ENCODE measurements at regions not wholly inside any gene's neighbourhood (a gene's known extent, or its start where the extent isn't known, plus 50 kb on each side); places are given as distances from the start of the nearest gene placed in this dataset.

DNA sequence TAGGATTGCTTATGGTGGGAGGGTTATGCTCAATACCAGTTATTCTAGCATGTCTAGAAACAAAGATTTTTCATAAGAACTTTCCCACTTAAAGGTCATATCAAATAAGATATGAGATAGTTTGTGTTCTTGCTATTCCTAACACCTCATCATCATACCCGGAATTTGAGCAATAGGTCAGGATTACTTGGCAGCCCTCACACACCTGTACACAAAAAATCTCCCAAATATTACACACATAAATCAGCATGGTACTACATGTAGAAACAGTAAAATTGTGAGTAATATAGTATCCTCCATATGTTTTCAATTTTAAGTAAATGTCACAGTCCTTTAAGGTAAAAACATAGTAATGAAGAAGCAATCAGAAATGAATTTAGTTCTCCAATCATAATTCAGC lies 113.7 kb downstream of the SLC25A46 start:
- H3K4me1 ChIP-seq (ENCODE audit: insufficient read depth, low read length) = no peaks in the 10 kb centered on the region
- no peak overlapping the region for H3K27ac ChIP-seq (ENCODE audit: low read depth, low read length)
- no peaks in the 10 kb centered on the region for H3K79me2 ChIP-seq (ENCODE audit: insufficient read depth, low read length)
- H3K4me3 ChIP-seq (ENCODE audit: insufficient read depth, low read length) = no peak overlapping the region
- H4K20me1 ChIP-seq (ENCODE audit: insufficient read depth, low read length) = no peaks in the 10 kb centered on the region
- TF ChIP-seq, protein P1, sequence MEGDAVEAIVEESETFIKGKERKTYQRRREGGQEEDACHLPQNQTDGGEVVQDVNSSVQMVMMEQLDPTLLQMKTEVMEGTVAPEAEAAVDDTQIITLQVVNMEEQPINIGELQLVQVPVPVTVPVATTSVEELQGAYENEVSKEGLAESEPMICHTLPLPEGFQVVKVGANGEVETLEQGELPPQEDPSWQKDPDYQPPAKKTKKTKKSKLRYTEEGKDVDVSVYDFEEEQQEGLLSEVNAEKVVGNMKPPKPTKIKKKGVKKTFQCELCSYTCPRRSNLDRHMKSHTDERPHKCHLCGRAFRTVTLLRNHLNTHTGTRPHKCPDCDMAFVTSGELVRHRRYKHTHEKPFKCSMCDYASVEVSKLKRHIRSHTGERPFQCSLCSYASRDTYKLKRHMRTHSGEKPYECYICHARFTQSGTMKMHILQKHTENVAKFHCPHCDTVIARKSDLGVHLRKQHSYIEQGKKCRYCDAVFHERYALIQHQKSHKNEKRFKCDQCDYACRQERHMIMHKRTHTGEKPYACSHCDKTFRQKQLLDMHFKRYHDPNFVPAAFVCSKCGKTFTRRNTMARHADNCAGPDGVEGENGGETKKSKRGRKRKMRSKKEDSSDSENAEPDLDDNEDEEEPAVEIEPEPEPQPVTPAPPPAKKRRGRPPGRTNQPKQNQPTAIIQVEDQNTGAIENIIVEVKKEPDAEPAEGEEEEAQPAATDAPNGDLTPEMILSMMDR (IDR thresholded peaks at IDR 0.05; ENCODE audit: extremely low read depth, low read depth, low read length) = no peak
- no peak for DNase-seq (ENCODE audit: insufficient read length, low spot score, missing footprints)
- H3K9me3 ChIP-seq (ENCODE audit: low read depth, low read length) = no peaks in the 10 kb centered on the region
- no peaks in the 10 kb centered on the region for H3K27me3 ChIP-seq (ENCODE audit: insufficient read depth, low read length)
- H2AFZ ChIP-seq (ENCODE audit: low read length) = no peak overlapping the region
- no peaks in the 10 kb centered on the region for H3K36me3 ChIP-seq (ENCODE audit: insufficient read depth, low read length)
- H3K4me2 ChIP-seq (ENCODE audit: insufficient read depth, low read length) = no peak overlapping the region

DNA sequence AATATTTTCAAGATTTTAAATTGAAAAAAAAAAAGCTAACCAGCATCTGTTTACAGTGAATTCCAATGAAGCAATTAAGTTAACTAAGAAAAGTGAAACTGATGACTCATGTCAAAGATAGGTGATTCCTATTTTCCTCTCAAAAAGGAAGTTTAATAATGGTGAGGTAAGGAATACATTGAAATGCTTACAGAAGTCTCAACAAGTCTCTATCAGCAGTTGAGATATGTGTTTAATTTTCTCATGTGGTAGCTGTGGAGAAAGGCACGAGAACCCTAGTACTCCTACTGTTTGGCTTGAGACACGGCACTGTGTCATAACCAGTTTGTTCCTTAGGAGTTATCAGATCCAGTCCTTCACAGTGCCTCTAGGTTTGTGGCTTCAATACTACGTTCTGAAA lies 114.5 kb downstream of the SLC25A46 start:
- Histone ChIP-seq H4K20me1 (ENCODE audit: insufficient read depth, low read length) (no peaks in the 10 kb centered on the region), H3K27ac (ENCODE audit: low read depth, low read length) (no peak overlapping the region), H3K36me3 (ENCODE audit: insufficient read depth, low read length) (no peaks in the 10 kb centered on the region), H3K79me2 (ENCODE audit: insufficient read depth, low read length) (no peaks in the 10 kb centered on the region), H3K27me3 (ENCODE audit: insufficient read depth, low read length) (no peaks in the 10 kb centered on the region), H2AFZ (ENCODE audit: low read length) (no peak overlapping the region), H3K4me1 (ENCODE audit: insufficient read depth, low read length) (no peaks in the 10 kb centered on the region), H3K4me3 (ENCODE audit: insufficient read depth, low read length) (no peak overlapping the region), H3K9me3 (ENCODE audit: low read depth, low read length) (no peaks in the 10 kb centered on the region), H3K4me2 (ENCODE audit: insufficient read depth, low read length) (no peak overlapping the region)
- TF ChIP-seq, protein P1 (IDR thresholded peaks at IDR 0.05; ENCODE audit: extremely low read depth, low read depth, low read length) = no peak
- no peak for DNase-seq (ENCODE audit: insufficient read length, low spot score, missing footprints)

DNA sequence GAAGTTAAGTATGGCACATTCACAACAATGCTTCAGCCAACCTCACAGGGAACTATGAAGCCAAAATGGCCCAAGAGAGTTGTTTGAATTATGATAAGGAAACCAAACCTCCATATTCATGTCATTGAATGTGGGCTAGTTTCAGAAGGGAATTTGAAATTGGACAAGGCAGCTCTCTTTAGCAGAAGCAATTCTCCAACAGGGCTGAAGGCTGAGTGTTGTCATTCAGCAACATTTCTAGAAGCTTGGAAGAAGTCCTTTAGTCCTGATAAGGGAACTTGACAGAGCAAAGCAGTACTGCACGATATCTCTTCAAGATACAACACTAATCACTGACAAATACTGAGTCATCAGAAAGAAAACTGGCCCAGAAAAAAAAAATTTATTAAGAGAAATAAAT lies 115.4 kb downstream of the SLC25A46 start:
- Histone ChIP-seq H3K36me3 (ENCODE audit: insufficient read depth, low read length) (no peaks in the 10 kb centered on the region), H3K4me2 (ENCODE audit: insufficient read depth, low read length) (no peak overlapping the region), H3K4me1 (ENCODE audit: insufficient read depth, low read length) (no peaks in the 10 kb centered on the region), H4K20me1 (ENCODE audit: insufficient read depth, low read length) (no peaks in the 10 kb centered on the region), H3K79me2 (ENCODE audit: insufficient read depth, low read length) (no peaks in the 10 kb centered on the region), H2AFZ (ENCODE audit: low read length) (no peak overlapping the region), H3K27ac (ENCODE audit: low read depth, low read length) (no peak overlapping the region), H3K9me3 (ENCODE audit: low read depth, low read length) (no peaks in the 10 kb centered on the region), H3K4me3 (ENCODE audit: insufficient read depth, low read length) (no peak overlapping the region), H3K27me3 (ENCODE audit: insufficient read depth, low read length) (no peaks in the 10 kb centered on the region)
- TF ChIP-seq, protein P1 (IDR thresholded peaks at IDR 0.05; ENCODE audit: extremely low read depth, low read depth, low read length) = no peak
- DNase-seq (ENCODE audit: insufficient read length, low spot score, missing footprints) = no peak

DNA sequence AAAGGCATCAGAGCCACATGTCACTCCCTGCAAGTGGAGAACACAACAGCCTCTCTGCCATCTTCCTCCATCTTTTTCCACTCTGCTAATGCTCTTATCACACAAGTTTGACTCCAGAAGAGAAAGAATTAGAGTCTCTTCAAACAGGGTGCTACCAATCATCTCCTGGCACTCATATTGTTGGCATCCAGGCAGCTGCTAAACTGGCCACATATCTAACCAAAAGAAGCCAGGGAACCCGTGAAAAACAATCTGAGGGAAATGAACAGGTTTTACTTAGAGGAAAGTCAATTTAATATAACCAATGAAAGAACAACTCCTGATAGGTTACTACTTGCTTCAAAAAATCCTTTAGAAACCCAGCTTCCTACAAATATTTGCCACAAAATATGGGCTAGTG lies 117.2 kb downstream of the SLC25A46 start:
- Histone ChIP-seq H3K4me3 (ENCODE audit: insufficient read depth, low read length) (no peak overlapping the region), H3K36me3 (ENCODE audit: insufficient read depth, low read length) (no peaks in the 10 kb centered on the region), H3K79me2 (ENCODE audit: insufficient read depth, low read length) (no peaks in the 10 kb centered on the region), H3K27ac (ENCODE audit: low read depth, low read length) (no peak overlapping the region), H3K27me3 (ENCODE audit: insufficient read depth, low read length) (no peaks in the 10 kb centered on the region), H3K9me3 (ENCODE audit: low read depth, low read length) (no peaks in the 10 kb centered on the region), H4K20me1 (ENCODE audit: insufficient read depth, low read length) (no peaks in the 10 kb centered on the region), H3K4me2 (ENCODE audit: insufficient read depth, low read length) (no peak overlapping the region), H2AFZ (ENCODE audit: low read length) (no peak overlapping the region), H3K4me1 (ENCODE audit: insufficient read depth, low read length) (no peaks in the 10 kb centered on the region)
- DNase-seq (ENCODE audit: insufficient read length, low spot score, missing footprints) = no peak
- TF ChIP-seq, protein P1 (IDR thresholded peaks at IDR 0.05; ENCODE audit: extremely low read depth, low read depth, low read length) = no peak

Data from osteoblast (primary cell).